SU-DHL-6 (cell line): ENCODE measurements at regions not wholly inside any gene's neighbourhood (a gene's known extent, or its start where the extent isn't known, plus 50 kb on each side); places are given as distances from the start of the nearest gene placed in this dataset.

Experiments
- H2AFZ ChIP-seq: fragments of 200-600 bp; sonication (generic); 2 replicates; pipeline ENCODE4 v1.6.1; 2014; ENCODE audit warnings: low read depth, mild to moderate bottlenecking, moderate library complexity, mixed read lengths, antibody characterized with exemption, low read length; ENCODE audit not compliant: severe bottlenecking
- H3F3A ChIP-seq: fragments of 200-600 bp; shearing (Covaris generic); 2 replicates; pipeline ENCODE4 v1.6.0; 2016; ENCODE audit warnings: antibody characterized with exemption, mild to moderate bottlenecking; ENCODE audit not compliant: insufficient read depth
- H3K27ac ChIP-seq: fragments of 200-600 bp; sonication (generic); 2 replicates; pipeline ENCODE4 v1.5.1; 2016; ENCODE audit warnings: low read depth, mild to moderate bottlenecking, low read length, moderate library complexity, mixed read lengths
- H3K27me3 ChIP-seq: fragments of 200-600 bp; sonication (generic), shearing (Covaris generic); 2 replicates; pipeline ENCODE4 v1.6.0; 2014; ENCODE audit warnings: mild to moderate bottlenecking, low read length
- H3K36me3 ChIP-seq: fragments of 200-600 bp; sonication (generic); 2 replicates; pipeline ENCODE4 v1.6.1; 2014; ENCODE audit warnings: mild to moderate bottlenecking, low read length, mixed read lengths
- H3K4me2 ChIP-seq: fragments of 300-600, 200-600 bp; shearing (Covaris generic), sonication (generic); 2 replicates; pipeline ENCODE4 v1.6.0; 2014; ENCODE audit warnings: low read length, low read depth, mild to moderate bottlenecking; ENCODE audit not compliant: poor library complexity, severe bottlenecking
- H3K4me3 ChIP-seq: fragments of 200-600 bp; sonication (generic); 2 replicates; pipeline ENCODE4 v1.5.1; 2014; ENCODE audit warnings: antibody characterized with exemption, low read length, mild to moderate bottlenecking, mixed read lengths; ENCODE audit not compliant: insufficient read depth, poor library complexity, severe bottlenecking
- H3K79me2 ChIP-seq: fragments of 200-600 bp; sonication (generic); 2 replicates; pipeline ENCODE4 v1.6.1; 2014; ENCODE audit warnings: mild to moderate bottlenecking, low read length, moderate library complexity; ENCODE audit not compliant: insufficient read depth
- H3K9ac ChIP-seq: fragments of 200-600 bp; sonication (generic); 2 replicates; pipeline ENCODE4 v1.7.0; 2014; ENCODE audit warnings: mild to moderate bottlenecking, low read length
- H3K9me2 ChIP-seq: fragments of 200-600 bp; sonication (generic); replicated peaks from 2 replicates; pipeline ENCODE4 v1.6.1; 2014; ENCODE audit warnings: low read length; ENCODE audit not compliant: insufficient read depth
- H3K9me3 ChIP-seq: fragments of 200-600 bp; sonication (generic); 2 replicates; pipeline ENCODE4 v1.6.1; 2014; ENCODE audit warnings: low read length, mixed read lengths; ENCODE audit not compliant: insufficient read depth
- H4K20me1 ChIP-seq: fragments of 200-600 bp; sonication (generic); 2 replicates; pipeline ENCODE4 v1.6.1; 2014; ENCODE audit warnings: low read depth, mild to moderate bottlenecking, antibody characterized with exemption, low read length, moderate library complexity, mixed read lengths
- CTCF ChIP-seq: fragments of 200-600 bp; sonication (generic); IDR thresholded peaks from one replicate; pipeline ENCODE4 v1.5.1; 2017; ENCODE audit warnings: antibody characterized with exemption, mild to moderate bottlenecking, low read length, moderate library complexity; ENCODE audit not compliant: insufficient read depth, poor library complexity, severe bottlenecking
- EZH2phosphoT487 ChIP-seq: fragments of 200-600 bp; sonication (generic), shearing (Covaris generic); conservative IDR thresholded peaks from 2 replicates; pipeline ENCODE4 v1.6.1; 2018; ENCODE audit warnings: mild to moderate bottlenecking, antibody characterized with exemption, low read length, moderate library complexity, mixed read lengths

- H3K4me2 ChIP-seq: no peak overlapping the region
- TF ChIP-seq CTCF (no peak), EZH2phosphoT487 (no peak)
- no peak overlapping the region for H3K4me3 ChIP-seq
- no peaks in the 10 kb centered on the region for H3F3A ChIP-seq
- no peaks in the 10 kb centered on the region for H3K9me3 ChIP-seq
- no peak overlapping the region for H3K9ac ChIP-seq
- no peak overlapping the region for H2AFZ ChIP-seq
- no peaks in the 10 kb centered on the region for H3K36me3 ChIP-seq
- no peaks in the 10 kb centered on the region for H3K9me2 ChIP-seq
- no peaks in the 10 kb centered on the region for H3K79me2 ChIP-seq
- H3K27ac ChIP-seq: no peak overlapping the region
- no peaks in the 10 kb centered on the region for H4K20me1 ChIP-seq
- no peaks in the 10 kb centered on the region for H3K27me3 ChIP-seq
These were observed 966.3 kb downstream of the DIAPH3 start for GRCh38 chr13:59197397-59197796.

- H3F3A ChIP-seq: no peaks in the 10 kb centered on the region
- H3K9me2 ChIP-seq: no peaks in the 10 kb centered on the region
- H3K36me3 ChIP-seq: no peaks in the 10 kb centered on the region
- no peaks in the 10 kb centered on the region for H3K79me2 ChIP-seq
- no peaks in the 10 kb centered on the region for H3K27me3 ChIP-seq
- no peak overlapping the region for H2AFZ ChIP-seq
- no peak overlapping the region for H3K9ac ChIP-seq
- no peaks in the 10 kb centered on the region for H4K20me1 ChIP-seq
- TF ChIP-seq EZH2phosphoT487: no peak
- TF ChIP-seq CTCF: no peak
- H3K27ac ChIP-seq: no peak overlapping the region
- no peaks in the 10 kb centered on the region for H3K9me3 ChIP-seq
- no peak overlapping the region for H3K4me2 ChIP-seq
- no peak overlapping the region for H3K4me3 ChIP-seq
These were observed 961.9 kb downstream of the DIAPH3 start for GRCh38 chr13:59201841-59202240.

GRCh38 chr13:59203855-59204254 is 959.9 kb downstream of the DIAPH3 start:
- no peak overlapping the region for H3K27ac ChIP-seq
- no peaks in the 10 kb centered on the region for H3K9me3 ChIP-seq
- H3K9me2 ChIP-seq: no peaks in the 10 kb centered on the region
- TF ChIP-seq EZH2phosphoT487 (no peak), CTCF (no peak)
- no peak overlapping the region for H3K4me2 ChIP-seq
- H3K4me3 ChIP-seq: no peak overlapping the region
- H4K20me1 ChIP-seq: no peaks in the 10 kb centered on the region
- no peaks in the 10 kb centered on the region for H3F3A ChIP-seq
- no peak overlapping the region for H3K9ac ChIP-seq
- no peaks in the 10 kb centered on the region for H3K79me2 ChIP-seq
- no peaks in the 10 kb centered on the region for H3K27me3 ChIP-seq
- H2AFZ ChIP-seq: no peak overlapping the region
- H3K36me3 ChIP-seq: no peaks in the 10 kb centered on the region

- no peak overlapping the region for H3K27ac ChIP-seq
- no peak overlapping the region for H3K4me2 ChIP-seq
- TF ChIP-seq EZH2phosphoT487: no peak
- no peaks in the 10 kb centered on the region for H3F3A ChIP-seq
- no peaks in the 10 kb centered on the region for H3K79me2 ChIP-seq
- no peak overlapping the region for H3K4me3 ChIP-seq
- H3K27me3 ChIP-seq: no peaks in the 10 kb centered on the region
- no peak overlapping the region for H2AFZ ChIP-seq
- no peak overlapping the region for H3K9ac ChIP-seq
- H3K9me3 ChIP-seq: no peaks in the 10 kb centered on the region
- H3K9me2 ChIP-seq: no peaks in the 10 kb centered on the region
- no peaks in the 10 kb centered on the region for H4K20me1 ChIP-seq
- no peaks in the 10 kb centered on the region for H3K36me3 ChIP-seq
These were observed 958.2 kb downstream of the DIAPH3 start for GRCh38 chr13:59205501-59205900.
